ENCODE measurements at regions not wholly inside any gene's neighbourhood (a gene's known extent, or its start where the extent isn't known, plus 50 kb on each side); places are given as distances from the start of the nearest gene placed in this dataset.

- no peak for TF ChIP-seq CTCF (IDR thresholded peaks at IDR 0.05; ENCODE audit: insufficient read depth, low read length, severe bottlenecking)
- FAIRE-seq (no peak), DNase-seq (ENCODE audit: low read depth) (no peak)
- Histone ChIP-seq H3K27me3 (ENCODE audit: control insufficient read depth, insufficient read depth, low read length) (no peaks in the 10 kb centered on the region), H3K36me3 (ENCODE audit: control insufficient read depth, insufficient read depth, low read length) (no peaks in the 10 kb centered on the region), H3K4me3 (ENCODE audit: low read depth, low read length) (no peak overlapping the region)
Measured at GRCh38 chr18:60153376-60153775, 219.2 kb downstream of the MC4R start.

- no peak for TF ChIP-seq CTCF (IDR thresholded peaks at IDR 0.05; ENCODE audit: insufficient read depth, low read length, severe bottlenecking)
- DNase-seq (ENCODE audit: low read depth) (no peak), FAIRE-seq (no peak)
- no peaks in the 10 kb centered on the region for H3K27me3 ChIP-seq (ENCODE audit: control insufficient read depth, insufficient read depth, low read length)
- H3K36me3 ChIP-seq (ENCODE audit: control insufficient read depth, insufficient read depth, low read length) = no peaks in the 10 kb centered on the region
- H3K4me3 ChIP-seq (ENCODE audit: low read depth, low read length) = no peak overlapping the region
Measured at GRCh38 chr18:60149316-60149715, 223.3 kb downstream of the MC4R start.

GRCh38 chr18:60147323-60147722, 225.3 kb downstream of the MC4R start:
- Histone ChIP-seq H3K4me3 (ENCODE audit: low read depth, low read length) (no peak overlapping the region), H3K36me3 (ENCODE audit: control insufficient read depth, insufficient read depth, low read length) (no peaks in the 10 kb centered on the region), H3K27me3 (ENCODE audit: control insufficient read depth, insufficient read depth, low read length) (no peaks in the 10 kb centered on the region)
- FAIRE-seq = no peak
- no peak for TF ChIP-seq CTCF (IDR thresholded peaks at IDR 0.05; ENCODE audit: insufficient read depth, low read length, severe bottlenecking)
- DNase-seq (ENCODE audit: low read depth) = no peak

- DNase-seq (ENCODE audit: low read depth) (no peak), FAIRE-seq (no peak)
- H3K36me3 ChIP-seq (ENCODE audit: control insufficient read depth, insufficient read depth, low read length) = no peaks in the 10 kb centered on the region
- no peaks in the 10 kb centered on the region for H3K27me3 ChIP-seq (ENCODE audit: control insufficient read depth, insufficient read depth, low read length)
- no peak for TF ChIP-seq CTCF (IDR thresholded peaks at IDR 0.05; ENCODE audit: insufficient read depth, low read length, severe bottlenecking)
- H3K4me3 ChIP-seq (ENCODE audit: low read depth, low read length) = no peak overlapping the region
Measured at GRCh38 chr18:60146220-60146960, 226.2 kb downstream of the MC4R start.

GRCh38 chr18:60145776-60146175, 226.8 kb downstream of the MC4R start:
- no peak for TF ChIP-seq CTCF (IDR thresholded peaks at IDR 0.05; ENCODE audit: insufficient read depth, low read length, severe bottlenecking)
- FAIRE-seq (no peak), DNase-seq (ENCODE audit: low read depth) (no peak)
- Histone ChIP-seq H3K27me3 (ENCODE audit: control insufficient read depth, insufficient read depth, low read length) (no peaks in the 10 kb centered on the region), H3K4me3 (ENCODE audit: low read depth, low read length) (no peak overlapping the region), H3K36me3 (ENCODE audit: control insufficient read depth, insufficient read depth, low read length) (no peaks in the 10 kb centered on the region)

- DNase-seq (ENCODE audit: low read depth) = no peak
- TF ChIP-seq CTCF (IDR thresholded peaks at IDR 0.05; ENCODE audit: insufficient read depth, low read length, severe bottlenecking) = no peak
- FAIRE-seq = no peak
- Histone ChIP-seq H3K27me3 (ENCODE audit: control insufficient read depth, insufficient read depth, low read length) (no peaks in the 10 kb centered on the region), H3K4me3 (ENCODE audit: low read depth, low read length) (no peak overlapping the region), H3K36me3 (ENCODE audit: control insufficient read depth, insufficient read depth, low read length) (no peaks in the 10 kb centered on the region)
Measured at GRCh38 chr18:60134806-60135205, 235.0 kb downstream of the PMAIP1 start.

Data from bronchial epithelial cell (primary cell).